ENCODE measurements at regions not wholly inside any gene's neighbourhood (a gene's known extent, or its start where the extent isn't known, plus 50 kb on each side); places are given as distances from the start of the nearest gene placed in this dataset.

- no peak for DNase-seq
These were observed 78.5 kb upstream of the NCAM1 start for GRCh38 chr11:112882494-112883381.

- no peak for DNase-seq
These were observed 77.0 kb upstream of the NCAM1 start for GRCh38 chr11:112884012-112884767.

GRCh38 chr11:112885744-112886433, 75.3 kb upstream of the NCAM1 start:
- no peak for DNase-seq

GRCh38 chr11:112886434-112887370, 74.5 kb upstream of the NCAM1 start:
- DNase-seq = no peak

GRCh38 chr11:112889446-112889845, 71.8 kb upstream of the NCAM1 start:
- DNase-seq = no peak

GRCh38 chr11:112899235-112900006, 61.8 kb upstream of the NCAM1 start:
- no peak for DNase-seq

- DNase-seq = no peak
These were observed 59.3 kb upstream of the NCAM1 start for GRCh38 chr11:112901924-112902323.

- DNase-seq = no peak
These were observed 58.7 kb upstream of the NCAM1 start for GRCh38 chr11:112902361-112903011.

GRCh38 chr11:112903340-112903739, 57.9 kb upstream of the NCAM1 start:
- no peak for DNase-seq

GRCh38 chr11:112911124-112911523, 50.1 kb upstream of the NCAM1 start:
- DNase-seq = no peak

Measured in stimulated activated CD4-positive, alpha-beta T cell treated with anti-CD3 and anti-CD28 coated beads, Interleukin-4, amount 100 ng/mL, for 1 hour (primary cell).